ENCODE measurements at regions not wholly inside any gene's neighbourhood (a gene's known extent, or its start where the extent isn't known, plus 50 kb on each side); places are given as distances from the start of the nearest gene placed in this dataset.
"Not testable (repeated sequence)": the region's sequence is repeated elsewhere in the genome, so short reads cannot be mapped to it uniquely, and the experiment has no call there.

- no peak for DNase-seq (ENCODE audit: extremely low spot score in 2 of 2)
- intact Hi-C loops (cut with DNase I), result no loop called here
- no peaks in the 10 kb centered on the region for H3K36me3 ChIP-seq
- H3K9me3 ChIP-seq, result no peaks in the 10 kb centered on the region
- H3K4me1 ChIP-seq, result no peaks in the 10 kb centered on the region
- H3K27me3 ChIP-seq, result no peaks in the 10 kb centered on the region
- TF ChIP-seq, protein P1, sequence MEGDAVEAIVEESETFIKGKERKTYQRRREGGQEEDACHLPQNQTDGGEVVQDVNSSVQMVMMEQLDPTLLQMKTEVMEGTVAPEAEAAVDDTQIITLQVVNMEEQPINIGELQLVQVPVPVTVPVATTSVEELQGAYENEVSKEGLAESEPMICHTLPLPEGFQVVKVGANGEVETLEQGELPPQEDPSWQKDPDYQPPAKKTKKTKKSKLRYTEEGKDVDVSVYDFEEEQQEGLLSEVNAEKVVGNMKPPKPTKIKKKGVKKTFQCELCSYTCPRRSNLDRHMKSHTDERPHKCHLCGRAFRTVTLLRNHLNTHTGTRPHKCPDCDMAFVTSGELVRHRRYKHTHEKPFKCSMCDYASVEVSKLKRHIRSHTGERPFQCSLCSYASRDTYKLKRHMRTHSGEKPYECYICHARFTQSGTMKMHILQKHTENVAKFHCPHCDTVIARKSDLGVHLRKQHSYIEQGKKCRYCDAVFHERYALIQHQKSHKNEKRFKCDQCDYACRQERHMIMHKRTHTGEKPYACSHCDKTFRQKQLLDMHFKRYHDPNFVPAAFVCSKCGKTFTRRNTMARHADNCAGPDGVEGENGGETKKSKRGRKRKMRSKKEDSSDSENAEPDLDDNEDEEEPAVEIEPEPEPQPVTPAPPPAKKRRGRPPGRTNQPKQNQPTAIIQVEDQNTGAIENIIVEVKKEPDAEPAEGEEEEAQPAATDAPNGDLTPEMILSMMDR (IDR thresholded peaks at IDR 0.05), result no peak
- TF ChIP-seq POLR2AphosphoS5 (IDR thresholded peaks at IDR 0.05; ENCODE audit: insufficient read depth in 1 of 2, low read depth in 1 of 2), result no peak
- no peak for TF ChIP-seq POLR2A (IDR thresholded peaks at IDR 0.05)
- H3K4me3 ChIP-seq, result no peak overlapping the region
- no peak overlapping the region for H3K27ac ChIP-seq
Measured at GRCh38 chr14:106809615-106810014, 1283.2 kb downstream of the TMEM121 start.

DNA sequence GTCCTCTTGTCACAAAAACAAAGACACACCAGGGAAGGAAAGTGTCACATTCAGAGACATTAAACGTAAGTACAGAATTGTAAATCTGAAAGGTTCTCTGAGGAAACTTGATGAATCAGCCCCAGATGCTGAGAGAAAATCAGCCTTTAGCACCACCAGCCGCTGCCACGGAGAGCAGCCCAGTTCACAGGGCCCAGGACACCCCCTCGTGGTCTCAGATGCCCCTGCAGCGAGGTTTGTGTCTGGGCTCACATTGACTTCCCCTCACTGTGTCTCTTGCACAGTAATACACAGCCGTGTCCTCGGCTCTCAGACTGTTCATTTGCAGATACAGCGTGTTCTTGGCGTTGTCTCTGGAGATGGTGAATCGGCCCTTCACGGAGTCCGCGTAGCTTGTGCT is 1283.8 kb downstream of the TMEM121 start:
- H3K27ac ChIP-seq; DNase-seq (ENCODE audit: extremely low spot score in 2 of 2); intact Hi-C loops (cut with DNase I); H3K9me3 ChIP-seq; H3K36me3 ChIP-seq; H3K27me3 ChIP-seq; H3K4me1 ChIP-seq; H3K4me3 ChIP-seq: not testable (repeated sequence)

GRCh38 chr14:106811162-106811561 is 1284.8 kb downstream of the TMEM121 start:
- TF ChIP-seq, protein P1 (IDR thresholded peaks at IDR 0.05), result no peak
- TF ChIP-seq POLR2AphosphoS5 (IDR thresholded peaks at IDR 0.05; ENCODE audit: insufficient read depth in 1 of 2, low read depth in 1 of 2), result no peak
- TF ChIP-seq POLR2A (IDR thresholded peaks at IDR 0.05), result no peak
- intact Hi-C loops (cut with DNase I), result no loop called here
- DNase-seq (ENCODE audit: extremely low spot score in 2 of 2), result no peak

GRCh38 chr14:106812788-106813476 is 1286.5 kb downstream of the TMEM121 start:
- Histone ChIP-seq H3K36me3 (no peaks in the 10 kb centered on the region), H3K9me3 (no peaks in the 10 kb centered on the region), H3K4me3 (no peak overlapping the region), H3K4me1 (no peaks in the 10 kb centered on the region), H3K27me3 (no peaks in the 10 kb centered on the region), H3K27ac (no peak overlapping the region)
- TF ChIP-seq POLR2AphosphoS5 (IDR thresholded peaks at IDR 0.05; ENCODE audit: insufficient read depth in 1 of 2, low read depth in 1 of 2), result no peak
- TF ChIP-seq POLR2A (IDR thresholded peaks at IDR 0.05), result no peak
- TF ChIP-seq, protein P1 (IDR thresholded peaks at IDR 0.05), result no peak
- DNase-seq (ENCODE audit: extremely low spot score in 2 of 2), result no peak
- intact Hi-C loops (cut with DNase I), result no loop called here

More at GRCh38 chr14:106811162-106811561, 1284.8 kb downstream of the TMEM121 start:
- H3K27ac ChIP-seq, result no peak overlapping the region
- H3K4me1 ChIP-seq, result no peaks in the 10 kb centered on the region
- H3K27me3 ChIP-seq, result no peaks in the 10 kb centered on the region
- no peaks in the 10 kb centered on the region for H3K9me3 ChIP-seq
- no peaks in the 10 kb centered on the region for H3K36me3 ChIP-seq
- no peak overlapping the region for H3K4me3 ChIP-seq

DNA sequence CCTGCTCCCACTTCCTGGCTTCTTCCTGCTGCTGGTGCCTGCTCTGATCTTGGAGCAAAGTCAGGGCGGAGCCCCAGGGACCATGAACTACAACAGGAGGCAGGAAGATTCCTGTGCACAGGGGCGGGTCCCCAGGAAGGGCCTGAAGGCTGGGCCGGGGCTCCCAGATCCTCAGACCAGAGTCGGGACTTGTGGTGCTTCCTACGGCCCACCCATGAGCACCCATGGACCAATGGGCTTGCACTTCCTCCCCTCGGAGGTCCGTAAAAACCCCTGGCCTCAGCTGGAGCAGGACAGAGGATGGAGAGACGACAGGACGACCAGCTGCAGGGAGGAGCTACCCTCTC is 1287.1 kb downstream of the TMEM121 start:
- TF ChIP-seq, protein P1 (IDR thresholded peaks at IDR 0.05), result no peak
- TF ChIP-seq POLR2AphosphoS5 (IDR thresholded peaks at IDR 0.05; ENCODE audit: insufficient read depth in 1 of 2, low read depth in 1 of 2), result no peak
- TF ChIP-seq POLR2A (IDR thresholded peaks at IDR 0.05), result no peak
- intact Hi-C loops (cut with DNase I), result no loop called here
- Histone ChIP-seq H3K9me3 (no peaks in the 10 kb centered on the region), H3K36me3 (no peaks in the 10 kb centered on the region), H3K27me3 (no peaks in the 10 kb centered on the region), H3K4me1 (no peaks in the 10 kb centered on the region), H3K4me3 (no peak overlapping the region), H3K27ac (no peak overlapping the region)
- no peak for DNase-seq (ENCODE audit: extremely low spot score in 2 of 2)
